ENCODE measurements at regions not wholly inside any gene's neighbourhood (a gene's known extent, or its start where the extent isn't known, plus 50 kb on each side); places are given as distances from the start of the nearest gene placed in this dataset.

DNA sequence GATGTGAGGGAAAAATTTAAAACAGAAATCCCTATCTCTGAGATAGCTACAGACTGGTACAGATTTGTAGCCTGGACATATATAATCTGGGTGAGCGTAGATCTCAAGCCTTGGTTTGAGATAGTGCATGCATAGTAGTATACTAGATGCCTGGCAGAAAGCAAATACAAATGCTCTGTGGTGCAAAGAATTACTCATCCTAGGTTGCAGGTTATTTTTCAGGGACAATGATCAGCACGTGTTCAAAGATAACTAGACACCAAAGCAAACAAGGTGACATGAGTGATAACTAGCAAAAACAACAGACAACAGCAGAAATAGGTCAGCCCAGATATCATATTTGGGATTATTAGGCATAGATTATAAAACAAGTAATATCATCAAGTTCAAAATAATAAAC is 292.5 kb downstream of the HLX start:
- DNase-seq: no peak
- no peaks in the 10 kb centered on the region for H3K4me1 ChIP-seq (ENCODE audit: control insufficient read depth, insufficient read depth, low read length)
- no peaks in the 10 kb centered on the region for H3K27me3 ChIP-seq (ENCODE audit: control insufficient read depth, insufficient read depth, low read length)
- no peaks in the 10 kb centered on the region for H3K36me3 ChIP-seq (ENCODE audit: control insufficient read depth, insufficient read depth, low read length)
- no CpG with 5 or more reads among the region's 2 CpGs for WGBS (ENCODE audit: insufficient coverage, low lambda C conversion rate)
- H3K4me3 ChIP-seq (ENCODE audit: low read length): no peak overlapping the region
- no peak overlapping the region for H3K27ac ChIP-seq (ENCODE audit: low read length)
- no peaks in the 10 kb centered on the region for H3K9me3 ChIP-seq (ENCODE audit: control insufficient read depth, low read depth, low read length)

DNA sequence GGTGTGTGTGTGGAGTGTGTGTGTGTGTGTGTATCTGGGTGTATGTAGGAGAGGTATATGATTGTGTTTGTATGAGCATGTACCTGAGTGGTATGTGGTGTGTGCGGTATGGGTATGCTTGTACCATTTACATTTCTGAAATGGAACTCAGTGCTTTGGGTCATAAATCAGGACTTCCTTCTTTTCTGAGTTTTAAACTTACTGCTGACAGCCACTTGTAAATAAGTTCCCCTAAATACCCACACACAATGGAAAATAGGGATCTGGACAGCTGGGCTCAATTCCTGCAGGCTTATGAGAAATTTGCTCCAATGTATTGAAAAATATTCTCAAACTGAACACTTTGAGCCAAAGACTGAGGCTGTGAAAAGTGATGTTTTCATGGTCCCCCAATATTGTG is 293.6 kb downstream of the HLX start:
- no peak overlapping the region for H3K27ac ChIP-seq (ENCODE audit: low read length)
- no CpG with 5 or more reads among the region's 1 CpG for WGBS (ENCODE audit: insufficient coverage, low lambda C conversion rate)
- H3K27me3 ChIP-seq (ENCODE audit: control insufficient read depth, insufficient read depth, low read length): no peaks in the 10 kb centered on the region
- no peaks in the 10 kb centered on the region for H3K9me3 ChIP-seq (ENCODE audit: control insufficient read depth, low read depth, low read length)
- H3K36me3 ChIP-seq (ENCODE audit: control insufficient read depth, insufficient read depth, low read length): no peaks in the 10 kb centered on the region
- no peak overlapping the region for H3K4me3 ChIP-seq (ENCODE audit: low read length)
- no peaks in the 10 kb centered on the region for H3K4me1 ChIP-seq (ENCODE audit: control insufficient read depth, insufficient read depth, low read length)
- no peak for DNase-seq

- no peak overlapping the region for H3K27ac ChIP-seq (ENCODE audit: low read length)
- no CpG with 5 or more reads among the region's 8 CpGs for WGBS (ENCODE audit: insufficient coverage, low lambda C conversion rate)
- no peaks in the 10 kb centered on the region for H3K4me1 ChIP-seq (ENCODE audit: control insufficient read depth, insufficient read depth, low read length)
- no peaks in the 10 kb centered on the region for H3K36me3 ChIP-seq (ENCODE audit: control insufficient read depth, insufficient read depth, low read length)
- no peaks in the 10 kb centered on the region for H3K27me3 ChIP-seq (ENCODE audit: control insufficient read depth, insufficient read depth, low read length)
- no peaks in the 10 kb centered on the region for H3K9me3 ChIP-seq (ENCODE audit: control insufficient read depth, low read depth, low read length)
- no peak overlapping the region for H3K4me3 ChIP-seq (ENCODE audit: low read length)
- no peak for DNase-seq
Observed at GRCh38 chr1:221174330-221174993, 295.2 kb downstream of the HLX start.

GRCh38 chr1:221175249-221175648 is 296.0 kb downstream of the HLX start:
- Histone ChIP-seq H3K4me1 (ENCODE audit: control insufficient read depth, insufficient read depth, low read length) (no peaks in the 10 kb centered on the region), H3K27me3 (ENCODE audit: control insufficient read depth, insufficient read depth, low read length) (no peaks in the 10 kb centered on the region), H3K9me3 (ENCODE audit: control insufficient read depth, low read depth, low read length) (no peaks in the 10 kb centered on the region), H3K4me3 (ENCODE audit: low read length) (no peak overlapping the region), H3K27ac (ENCODE audit: low read length) (no peak overlapping the region), H3K36me3 (ENCODE audit: control insufficient read depth, insufficient read depth, low read length) (no peaks in the 10 kb centered on the region)
- WGBS (ENCODE audit: insufficient coverage, low lambda C conversion rate): no CpG with 5 or more reads among the region's 2 CpGs
- DNase-seq: no peak

- Histone ChIP-seq H3K9me3 (ENCODE audit: control insufficient read depth, low read depth, low read length) (no peaks in the 10 kb centered on the region), H3K4me1 (ENCODE audit: control insufficient read depth, insufficient read depth, low read length) (no peaks in the 10 kb centered on the region), H3K36me3 (ENCODE audit: control insufficient read depth, insufficient read depth, low read length) (no peaks in the 10 kb centered on the region), H3K27me3 (ENCODE audit: control insufficient read depth, insufficient read depth, low read length) (no peaks in the 10 kb centered on the region), H3K4me3 (ENCODE audit: low read length) (no peak overlapping the region), H3K27ac (ENCODE audit: low read length) (no peak overlapping the region)
- no peak for DNase-seq
- no CpG with 5 or more reads among the region's 1 CpG for WGBS (ENCODE audit: insufficient coverage, low lambda C conversion rate)
Observed at GRCh38 chr1:221180704-221181368, 301.6 kb downstream of the HLX start.

GRCh38 chr1:221182791-221183533 is 303.7 kb downstream of the HLX start:
- WGBS (ENCODE audit: insufficient coverage, low lambda C conversion rate): 100% methylated on average over 1 of the region's 4 CpGs

GRCh38 chr1:221184131-221184794 is 305.0 kb downstream of the HLX start:
- Histone ChIP-seq H3K4me1 (ENCODE audit: control insufficient read depth, insufficient read depth, low read length) (no peaks in the 10 kb centered on the region), H3K27ac (ENCODE audit: low read length) (no peak overlapping the region), H3K27me3 (ENCODE audit: control insufficient read depth, insufficient read depth, low read length) (no peaks in the 10 kb centered on the region), H3K4me3 (ENCODE audit: low read length) (no peak overlapping the region), H3K9me3 (ENCODE audit: control insufficient read depth, low read depth, low read length) (no peaks in the 10 kb centered on the region), H3K36me3 (ENCODE audit: control insufficient read depth, insufficient read depth, low read length) (no peaks in the 10 kb centered on the region)
- no peak for DNase-seq
- WGBS (ENCODE audit: insufficient coverage, low lambda C conversion rate): 79% methylated on average over 2 of the region's 3 CpGs

More at GRCh38 chr1:221182791-221183533, 303.7 kb downstream of the HLX start:
- no peak for DNase-seq
- Histone ChIP-seq H3K27me3 (ENCODE audit: control insufficient read depth, insufficient read depth, low read length) (no peaks in the 10 kb centered on the region), H3K36me3 (ENCODE audit: control insufficient read depth, insufficient read depth, low read length) (no peaks in the 10 kb centered on the region), H3K27ac (ENCODE audit: low read length) (no peak overlapping the region), H3K4me3 (ENCODE audit: low read length) (no peak overlapping the region), H3K4me1 (ENCODE audit: control insufficient read depth, insufficient read depth, low read length) (no peaks in the 10 kb centered on the region), H3K9me3 (ENCODE audit: control insufficient read depth, low read depth, low read length) (no peaks in the 10 kb centered on the region)

- H3K27me3 ChIP-seq (ENCODE audit: control insufficient read depth, insufficient read depth, low read length): no peaks in the 10 kb centered on the region
- H3K27ac ChIP-seq (ENCODE audit: low read length): no peak overlapping the region
- H3K36me3 ChIP-seq (ENCODE audit: control insufficient read depth, insufficient read depth, low read length): no peaks in the 10 kb centered on the region
- H3K9me3 ChIP-seq (ENCODE audit: control insufficient read depth, low read depth, low read length): no peaks in the 10 kb centered on the region
- DNase-seq: no peak
- H3K4me3 ChIP-seq (ENCODE audit: low read length): no peak overlapping the region
- WGBS (ENCODE audit: insufficient coverage, low lambda C conversion rate): no CpG with 5 or more reads among the region's 1 CpG
- no peaks in the 10 kb centered on the region for H3K4me1 ChIP-seq (ENCODE audit: control insufficient read depth, insufficient read depth, low read length)
Observed at GRCh38 chr1:221187174-221187573, 307.9 kb downstream of the HLX start.

DNA sequence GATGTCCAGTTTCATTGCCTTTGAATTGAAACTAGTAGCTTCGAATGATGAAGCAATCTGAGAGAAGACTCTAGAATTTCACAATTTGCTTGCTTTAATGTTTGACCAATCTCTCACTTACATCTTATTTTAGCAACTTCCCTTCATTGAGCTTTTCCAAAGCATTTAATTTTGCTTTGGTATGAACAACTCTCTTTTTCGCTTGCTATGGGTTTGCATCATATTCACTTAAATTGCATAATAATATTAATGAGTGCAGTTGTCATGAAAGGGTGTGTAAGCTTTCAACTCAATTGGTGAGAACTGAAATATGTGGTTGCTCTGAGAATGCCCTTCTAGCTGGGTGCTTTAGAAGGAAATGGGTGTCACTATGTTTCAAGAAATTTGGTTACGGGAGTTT is 309.2 kb downstream of the HLX start:
- H3K4me1 ChIP-seq (ENCODE audit: control insufficient read depth, insufficient read depth, low read length): no peaks in the 10 kb centered on the region
- DNase-seq: no peak
- no peaks in the 10 kb centered on the region for H3K9me3 ChIP-seq (ENCODE audit: control insufficient read depth, low read depth, low read length)
- H3K27ac ChIP-seq (ENCODE audit: low read length): no peak overlapping the region
- H3K27me3 ChIP-seq (ENCODE audit: control insufficient read depth, insufficient read depth, low read length): no peaks in the 10 kb centered on the region
- H3K36me3 ChIP-seq (ENCODE audit: control insufficient read depth, insufficient read depth, low read length): no peaks in the 10 kb centered on the region
- H3K4me3 ChIP-seq (ENCODE audit: low read length): no peak overlapping the region
- 38% methylated on average over 1 of the region's 3 CpGs for WGBS (ENCODE audit: insufficient coverage, low lambda C conversion rate)

GRCh38 chr1:221190249-221190648 is 311.0 kb downstream of the HLX start:
- Histone ChIP-seq H3K9me3 (ENCODE audit: control insufficient read depth, low read depth, low read length) (no peaks in the 10 kb centered on the region), H3K27ac (ENCODE audit: low read length) (no peak overlapping the region), H3K4me1 (ENCODE audit: control insufficient read depth, insufficient read depth, low read length) (no peaks in the 10 kb centered on the region), H3K36me3 (ENCODE audit: control insufficient read depth, insufficient read depth, low read length) (no peaks in the 10 kb centered on the region), H3K27me3 (ENCODE audit: control insufficient read depth, insufficient read depth, low read length) (no peaks in the 10 kb centered on the region), H3K4me3 (ENCODE audit: low read length) (no peak overlapping the region)
- DNase-seq: no peak
- WGBS (ENCODE audit: insufficient coverage, low lambda C conversion rate): no CpG with 5 or more reads among the region's 2 CpGs

Data from large intestine (tissue), 3 donors.